B cell (primary cell): ENCODE measurements at regions not wholly inside any gene's neighbourhood (a gene's known extent, or its start where the extent isn't known, plus 50 kb on each side); places are given as distances from the start of the nearest gene placed in this dataset.

ENCODE experiments used
- ATAC-seq: fragments of 200-7000 bp; cut with Tn5 transposase; one replicate; pipeline ENCODE4 v1.10.0; 2021; ENCODE audit warnings: low read depth, mild to moderate bottlenecking, moderate number of reproducible peaks, moderate library complexity
- CTCF ChIA-PET: fragments of 350-600 bp; sonication (Branson Sonifier 250); formaldehyde crosslinking; loops from one replicate; lab custom pipeline; 2021; ENCODE audit warnings: antibody characterized with exemption, inconsistent platforms; lab: Charles Lee
- POLR2A ChIA-PET: fragments of 350-600 bp; sonication (Branson Sonifier 250); formaldehyde crosslinking; loops from one replicate; lab custom pipeline; 2021; ENCODE audit warnings: antibody characterized with exemption; lab: Charles Lee
- DNase-seq: peaks from one replicate; pipeline ENCODE4 v3.0.0; 2013
- H2AFZ ChIP-seq: 2 replicates; pipeline ENCODE4 v1.6.1; 2012; ENCODE audit warnings: mild to moderate bottlenecking, low read depth, low read length; ENCODE audit not compliant: insufficient read depth, poor library complexity, severe bottlenecking
- H3K27ac ChIP-seq, 2 donors: 1 replicate in 1 of 2; 2 replicates in 1 of 2; pipeline ENCODE4 v1.5.1; 2012 to 2013; ENCODE audit warnings: low read length in 2 of 2, mild to moderate bottlenecking in 2 of 2, moderate library complexity in 1 of 2
- H3K27me3 ChIP-seq, 4 experiments: fragments of 200-600 bp in 1 of 4; sonication (generic) in 1 of 4; replicated peaks in 1 of 4; 1 replicate in 2 of 4; 2 replicates in 2 of 4; pipeline versions ENCODE4 v1.6.1 to v1.7.0; 2013 to 2016; ENCODE audit warnings: low read length in 3 of 4, mild to moderate bottlenecking in 2 of 4, mixed read lengths in 1 of 4, moderate library complexity in 1 of 4; ENCODE audit not compliant: insufficient read depth in 4 of 4, control insufficient read depth in 3 of 4; ENCODE audit errors: control extremely low read depth in 1 of 4
- H3K36me3 ChIP-seq, 2 experiments: replicated peaks in 1 of 2; 1 replicate in 1 of 2; 2 replicates in 1 of 2; pipeline versions ENCODE4 v1.6.1 to v1.7.1; 2013; ENCODE audit warnings: low read length in 1 of 2; ENCODE audit not compliant: insufficient read depth in 2 of 2, control insufficient read depth in 1 of 2; ENCODE audit errors: control extremely low read depth in 1 of 2, extremely low read depth in 1 of 2
- H3K4me1 ChIP-seq, 2 donors: fragments of 200-600 bp in 1 of 2; sonication (generic) in 1 of 2; 1 replicate in 1 of 2; 2 replicates in 1 of 2; pipeline versions ENCODE4 v1.5.1 to v1.6.1; 2013 to 2017; ENCODE audit warnings: low read length in 2 of 2; ENCODE audit not compliant: control insufficient read depth in 2 of 2, insufficient read depth in 2 of 2
- H3K4me2 ChIP-seq: replicated peaks from 2 replicates; pipeline ENCODE3; 2012; ENCODE audit warnings: mild to moderate bottlenecking, low read depth, low read length; ENCODE audit not compliant: poor library complexity, severe bottlenecking
- H3K4me3 ChIP-seq, 5 experiments: fragments of 200-600 bp in 1 of 5; sonication (generic) in 1 of 5; 1 replicate in 3 of 5; 2 replicates in 2 of 5; pipeline versions ENCODE4 v1.5.1 to v1.7.0; 2011 to 2016; ENCODE audit warnings: low read length in 4 of 5, mild to moderate bottlenecking in 4 of 5, low read depth in 2 of 5, control low read depth in 1 of 5, moderate library complexity in 1 of 5; ENCODE audit not compliant: insufficient read depth in 1 of 5; ENCODE audit errors: control extremely low read depth in 1 of 5, extremely low read depth in 1 of 5
- H3K79me2 ChIP-seq: fragments of 200-600 bp; sonication (generic); one replicate; pipeline ENCODE4 v1.6.0; 2016; ENCODE audit warnings: low read length; ENCODE audit not compliant: control insufficient read depth, insufficient read depth
- H3K9ac ChIP-seq: fragments of 200-600 bp; sonication (generic); 2 replicates; pipeline ENCODE4 v1.6.1; 2017; ENCODE audit warnings: mild to moderate bottlenecking, low read length, moderate library complexity
- H3K9me3 ChIP-seq, 3 donors: one replicate each; pipeline versions ENCODE4 v1.6.1 to v1.7.1; 2013; ENCODE audit warnings: low read length in 2 of 3; ENCODE audit not compliant: control insufficient read depth in 2 of 3, insufficient read depth in 1 of 3; ENCODE audit errors: control extremely low read depth in 1 of 3
- H4K20me1 ChIP-seq: 2 replicates; pipeline ENCODE4 v1.6.0; 2012; ENCODE audit warnings: mild to moderate bottlenecking, low read length; ENCODE audit not compliant: insufficient read depth, control insufficient read depth, poor library complexity, severe bottlenecking
- H3K27ac Mint-ChIP-seq: one replicate; pipeline ENCODE4 v1.8.0; 2021; ENCODE audit warnings: mixed read lengths
- H3K27me3 Mint-ChIP-seq: one replicate; pipeline ENCODE4 v1.8.0; 2021; ENCODE audit warnings: mixed read lengths
- H3K4me1 Mint-ChIP-seq: one replicate; pipeline ENCODE4 v1.8.0; 2021; ENCODE audit warnings: mixed read lengths
- H3K4me3 Mint-ChIP-seq: one replicate; pipeline ENCODE4 v1.8.0; 2021; ENCODE audit warnings: mixed read lengths
- H3K9me3 Mint-ChIP-seq: one replicate; pipeline ENCODE4 v1.8.0; 2022; ENCODE audit warnings: mixed read lengths; ENCODE audit not compliant: insufficient read depth
- CTCF ChIP-seq: fragments of 200-600 bp; IDR thresholded peaks from one replicate; pipeline ENCODE4 v1.8.0; 2022; ENCODE audit warnings: antibody characterized with exemption, mild to moderate bottlenecking
- EZH2 ChIP-seq: IDR thresholded peaks from 2 replicates; pipeline ENCODE4 v1.6.1; 2012; ENCODE audit warnings: borderline replicate concordance, low read depth, mild to moderate bottlenecking, moderate library complexity, low read length; ENCODE audit not compliant: insufficient read depth, poor library complexity, severe bottlenecking
- WGBS: methylation state at CpG from one replicate; pipeline ENCODE4 v1.1.5; 2013; ENCODE audit warnings: missing lambda C conversion rate; ENCODE audit not compliant: insufficient coverage; 5-methylcytosine and 5-hydroxymethylcytosine counted together
- intact Hi-C: fragments of 100-400 bp; cut with micrococcal nuclease; formaldehyde crosslinking; loops from one replicate; pipeline ENCODE4 v1.10.0; 2022

DNA sequence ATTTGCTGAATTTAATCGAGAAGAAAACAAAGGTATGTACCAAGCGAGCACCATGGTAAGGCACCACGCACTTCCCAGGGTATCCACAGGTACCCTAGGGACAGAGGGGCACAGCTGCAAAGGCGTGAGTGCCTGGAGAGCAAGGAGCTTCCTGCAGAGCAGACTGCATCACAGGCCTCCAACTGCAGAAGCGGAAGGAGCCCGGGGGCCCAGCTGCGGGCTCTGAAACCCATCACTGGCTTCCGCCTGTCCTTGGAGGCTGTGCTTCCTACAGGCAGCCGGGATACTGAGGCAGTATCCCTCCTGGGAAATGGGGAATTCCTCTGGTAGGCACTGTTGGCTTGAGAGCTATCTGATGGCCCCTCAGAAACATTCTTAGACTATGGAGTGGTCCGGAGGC is 217.4 kb upstream of the GMDS start:
- Histone ChIP-seq H3K79me2 (no peaks in the 10 kb centered on the region), H3K4me2 (no peak overlapping the region), H2AFZ (no peak overlapping the region), H3K9ac (no peak overlapping the region), H3K4me3 (no peak overlapping the region), H3K27ac (no peak overlapping the region), H3K9me3 (peaks cover 0 to 5% (median 0%) of the 10 kb centered on the region in 3 donors), H4K20me1 (no peaks in the 10 kb centered on the region), H3K27me3 (peaks cover 0 to 2% (median 0%) of the 10 kb centered on the region in 4 experiments), H3K36me3 (no peaks in the 10 kb centered on the region), H3K4me1 (no peaks in the 10 kb centered on the region)
- no peak for DNase-seq
- TF ChIP-seq EZH2: no peak
- TF ChIP-seq CTCF: no peak
- H3K4me3 Mint-ChIP-seq: no peak overlapping the region
- POLR2A ChIA-PET: no interaction called here
- H3K4me1 Mint-ChIP-seq: no peaks in the 10 kb centered on the region
- WGBS: 86% methylated on average over 10 of the region's 10 CpGs
- CTCF ChIA-PET: no interaction called here
- ATAC-seq: no peak
- no peaks in the 10 kb centered on the region for H3K9me3 Mint-ChIP-seq
- no peak overlapping the region for H3K27ac Mint-ChIP-seq
- intact Hi-C loops: no loop called here
- peaks cover 14% of the 10 kb centered on the region for H3K27me3 Mint-ChIP-seq

- Histone ChIP-seq H2AFZ (no peak overlapping the region), H3K27ac (no peak overlapping the region), H4K20me1 (no peaks in the 10 kb centered on the region), H3K27me3 (peaks cover 0 to 2% (median 0%) of the 10 kb centered on the region in 4 experiments), H3K4me2 (no peak overlapping the region), H3K9ac (no peak overlapping the region), H3K4me1 (no peaks in the 10 kb centered on the region), H3K36me3 (no peaks in the 10 kb centered on the region), H3K79me2 (no peaks in the 10 kb centered on the region), H3K4me3 (no peak overlapping the region), H3K9me3 (peaks cover 0 to 5% (median 0%) of the 10 kb centered on the region in 3 donors)
- intact Hi-C loops: no loop called here
- H3K4me3 Mint-ChIP-seq: no peak overlapping the region
- WGBS: 96% methylated on average over 6 of the region's 9 CpGs
- peaks cover 4% of the 10 kb centered on the region for H3K27me3 Mint-ChIP-seq
- POLR2A ChIA-PET: no interaction called here
- CTCF ChIA-PET: no interaction called here
- no peaks in the 10 kb centered on the region for H3K9me3 Mint-ChIP-seq
- no peak overlapping the region for H3K27ac Mint-ChIP-seq
- ATAC-seq (no peak), DNase-seq (no peak)
- no peaks in the 10 kb centered on the region for H3K4me1 Mint-ChIP-seq
- TF ChIP-seq EZH2 (no peak), CTCF (no peak)
Measured at GRCh38 chr6:2460216-2460745, 214.9 kb upstream of the GMDS start.
